SK-N-SH treated with all-trans-retinoic acid at 6 μM for 48 hours (cell line): ENCODE measurements at regions not wholly inside any gene's neighbourhood (a gene's known extent, or its start where the extent isn't known, plus 50 kb on each side); places are given as distances from the start of the nearest gene placed in this dataset.

Experiments
- CSDC2 ChIP-seq: fragments of 250-450 bp; sonication (Bioruptor Pico); IDR thresholded peaks from 2 replicates; pipeline ENCODE4 v1.5.0; 2020; ENCODE audit warnings: mild to moderate bottlenecking, moderate library complexity
- ISL1 ChIP-seq: fragments of 250-450 bp; sonication (Bioruptor Pico); IDR thresholded peaks from 2 replicates; pipeline ENCODE4 v2.1.2; 2022; ENCODE audit warnings: mild to moderate bottlenecking, moderate library complexity
- PPARA ChIP-seq: fragments of 250-450 bp; sonication (Bioruptor Pico); IDR thresholded peaks from 2 replicates; pipeline ENCODE4 v1.5.0; 2020; ENCODE audit warnings: mild to moderate bottlenecking, borderline replicate concordance
- RARB ChIP-seq: fragments of 250-450 bp; sonication (Bioruptor Pico); IDR thresholded peaks from 2 replicates; pipeline ENCODE4 v1.8.0; 2021; ENCODE audit warnings: mild to moderate bottlenecking, moderate library complexity
- TCF4 ChIP-seq: fragments of 250-450 bp; sonication (Bioruptor Pico); IDR thresholded peaks from 2 replicates; pipeline ENCODE4 v1.8.0; 2021; ENCODE audit warnings: mild to moderate bottlenecking, moderate library complexity, borderline replicate concordance

GRCh38 chr1:106883208-106883607 lies 173.3 kb upstream of the PRMT6 start:
- TF ChIP-seq CSDC2 (CRISPR knock-in tag) (no peak), ISL1 (no peak), RARB (CRISPR knock-in tag) (no peak), PPARA (CRISPR knock-in tag) (no peak), TCF4 (CRISPR knock-in tag) (no peak)
